Bronchial epithelial cell (primary cell): ENCODE measurements at regions not wholly inside any gene's neighbourhood (a gene's known extent, or its start where the extent isn't known, plus 50 kb on each side); places are given as distances from the start of the nearest gene placed in this dataset.

ENCODE experiments used
- DNase-seq: peaks from one replicate; pipeline ENCODE4 v3.0.0-alpha.2; 2010; ENCODE audit warnings: low read depth
- FAIRE-seq: peaks from 2 replicates; lab custom pipeline; 2011; peaks lifted over from hg19 to GRCh38; lab: Jason Lieb, UNC
- H3K27me3 ChIP-seq: 2 replicates; pipeline ENCODE4 v1.5.1; 2011; ENCODE audit warnings: low read length; ENCODE audit not compliant: control insufficient read depth, insufficient read depth
- H3K36me3 ChIP-seq: 2 replicates; pipeline ENCODE4 v1.5.1; 2011; ENCODE audit warnings: low read length; ENCODE audit not compliant: control insufficient read depth, insufficient read depth
- H3K4me3 ChIP-seq: 2 replicates; pipeline ENCODE4 v1.5.1; 2011; ENCODE audit warnings: mild to moderate bottlenecking, low read depth, low read length, control low read depth
- TF ChIP-seq, protein P1 (sequence below): IDR thresholded peaks from 2 replicates; pipeline ENCODE4 v1.5.1; 2011; ENCODE audit warnings: mild to moderate bottlenecking, moderate library complexity, low read length, control low read depth, inconsistent platforms; ENCODE audit not compliant: insufficient read depth, severe bottlenecking

GRCh38 chr3:167100651-167101050 lies 279.4 kb downstream of the ZBBX start:
- Histone ChIP-seq H3K4me3 (no peak overlapping the region), H3K36me3 (no peaks in the 10 kb centered on the region), H3K27me3 (no peaks in the 10 kb centered on the region)
- DNase-seq (no peak), FAIRE-seq (no peak)
- TF ChIP-seq, protein P1, sequence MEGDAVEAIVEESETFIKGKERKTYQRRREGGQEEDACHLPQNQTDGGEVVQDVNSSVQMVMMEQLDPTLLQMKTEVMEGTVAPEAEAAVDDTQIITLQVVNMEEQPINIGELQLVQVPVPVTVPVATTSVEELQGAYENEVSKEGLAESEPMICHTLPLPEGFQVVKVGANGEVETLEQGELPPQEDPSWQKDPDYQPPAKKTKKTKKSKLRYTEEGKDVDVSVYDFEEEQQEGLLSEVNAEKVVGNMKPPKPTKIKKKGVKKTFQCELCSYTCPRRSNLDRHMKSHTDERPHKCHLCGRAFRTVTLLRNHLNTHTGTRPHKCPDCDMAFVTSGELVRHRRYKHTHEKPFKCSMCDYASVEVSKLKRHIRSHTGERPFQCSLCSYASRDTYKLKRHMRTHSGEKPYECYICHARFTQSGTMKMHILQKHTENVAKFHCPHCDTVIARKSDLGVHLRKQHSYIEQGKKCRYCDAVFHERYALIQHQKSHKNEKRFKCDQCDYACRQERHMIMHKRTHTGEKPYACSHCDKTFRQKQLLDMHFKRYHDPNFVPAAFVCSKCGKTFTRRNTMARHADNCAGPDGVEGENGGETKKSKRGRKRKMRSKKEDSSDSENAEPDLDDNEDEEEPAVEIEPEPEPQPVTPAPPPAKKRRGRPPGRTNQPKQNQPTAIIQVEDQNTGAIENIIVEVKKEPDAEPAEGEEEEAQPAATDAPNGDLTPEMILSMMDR, result no peak

DNA sequence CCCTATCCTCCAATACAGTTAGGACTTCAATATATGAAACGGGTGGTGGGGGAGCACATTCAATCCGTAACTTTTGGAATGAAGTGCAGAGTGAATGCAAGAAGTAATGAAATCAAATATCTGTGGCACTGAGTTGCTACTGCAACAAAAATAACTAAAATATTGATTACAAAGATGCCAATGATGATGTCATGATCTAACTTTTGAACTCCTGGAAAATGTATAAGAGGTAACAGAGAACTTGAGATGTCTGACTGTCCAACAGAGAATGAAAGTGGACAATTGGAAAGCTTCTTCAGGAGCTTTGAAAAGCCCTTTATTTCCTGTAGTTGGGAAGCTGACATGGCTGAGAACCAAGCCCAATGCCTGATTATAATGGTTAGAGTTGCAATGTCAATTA lies 279.9 kb downstream of the ZBBX start:
- no peaks in the 10 kb centered on the region for H3K27me3 ChIP-seq
- TF ChIP-seq, protein P1, result no peak
- no peak overlapping the region for H3K4me3 ChIP-seq
- H3K36me3 ChIP-seq, result no peaks in the 10 kb centered on the region
- FAIRE-seq (no peak), DNase-seq (no peak)

- Histone ChIP-seq H3K36me3 (no peaks in the 10 kb centered on the region), H3K4me3 (no peak overlapping the region), H3K27me3 (no peaks in the 10 kb centered on the region)
- DNase-seq, result no peak
- TF ChIP-seq, protein P1, result no peak
- FAIRE-seq, result no peak
Measured at GRCh38 chr3:167095976-167096375, 284.1 kb downstream of the ZBBX start.

DNA sequence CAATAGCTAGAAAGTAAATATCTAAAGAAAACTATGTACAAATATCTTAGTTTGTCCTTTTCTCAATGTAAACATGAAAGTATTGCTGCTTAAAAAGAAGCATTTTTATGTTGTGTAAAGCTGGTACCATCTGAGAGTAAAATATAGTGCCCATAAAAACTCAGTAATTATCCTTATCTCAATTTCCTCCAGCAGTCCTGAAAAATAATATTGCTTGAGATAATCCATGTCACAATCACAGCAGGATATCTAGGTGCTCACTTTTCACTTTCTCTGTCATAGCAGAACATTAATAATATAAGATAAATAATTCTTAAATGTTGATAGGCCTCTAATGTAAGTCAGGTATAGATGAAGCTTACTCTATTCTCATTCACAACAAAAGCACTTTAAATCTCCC lies 285.5 kb downstream of the ZBBX start:
- DNase-seq (no peak), FAIRE-seq (no peak)
- Histone ChIP-seq H3K27me3 (no peaks in the 10 kb centered on the region), H3K36me3 (no peaks in the 10 kb centered on the region), H3K4me3 (no peak overlapping the region)
- TF ChIP-seq, protein P1, result no peak

- no peak for FAIRE-seq
- no peaks in the 10 kb centered on the region for H3K27me3 ChIP-seq
- DNase-seq, result no peak
- TF ChIP-seq, protein P1, result no peak
- H3K4me3 ChIP-seq, result no peak overlapping the region
- no peaks in the 10 kb centered on the region for H3K36me3 ChIP-seq
Measured at GRCh38 chr3:167091226-167091625, 288.9 kb downstream of the ZBBX start.

DNA sequence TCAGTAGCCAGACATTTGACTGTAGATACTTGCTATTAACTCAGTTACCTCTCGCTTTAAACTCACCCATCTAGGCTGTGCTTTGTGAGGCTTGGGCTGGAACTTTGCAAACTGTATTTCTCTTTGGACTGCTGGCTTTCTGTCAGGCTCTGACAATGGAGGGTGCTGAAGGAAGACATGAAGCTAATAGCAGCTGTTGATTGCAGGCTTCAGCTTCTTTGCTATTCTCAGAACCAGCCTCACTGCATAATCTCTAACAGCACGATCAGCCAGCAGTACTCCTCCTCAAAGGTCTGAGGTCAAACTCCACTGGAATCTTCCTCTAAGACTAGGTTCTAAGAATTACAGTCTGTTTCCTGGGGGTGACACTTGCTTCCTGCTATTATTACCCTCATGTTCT lies 295.6 kb downstream of the ZBBX start:
- Histone ChIP-seq H3K36me3 (no peaks in the 10 kb centered on the region), H3K27me3 (no peaks in the 10 kb centered on the region), H3K4me3 (no peak overlapping the region)
- FAIRE-seq, result no peak
- DNase-seq, result no peak
- TF ChIP-seq, protein P1, result no peak
